BJ (cell line): ENCODE measurements at regions not wholly inside any gene's neighbourhood (a gene's known extent, or its start where the extent isn't known, plus 50 kb on each side); places are given as distances from the start of the nearest gene placed in this dataset.

Source experiments
- CTCF ChIA-PET: fragments of 350-600 bp; formaldehyde crosslinking; extraction: SDS; loops from one replicate; lab custom pipeline; 2021; ENCODE audit warnings: antibody characterized with exemption, inconsistent platforms; lab: Yijun Ruan, JAX
- POLR2A ChIA-PET: fragments of 300-600 bp; sonication (Branson Sonifier 250); formaldehyde crosslinking; extraction: SDS; loops from one replicate; lab custom pipeline; 2021; ENCODE audit warnings: antibody characterized with exemption; lab: Charles Lee
- DNase-seq: peaks from one replicate; pipeline ENCODE4 v3.0.0-alpha.2; 2011; ENCODE audit warnings: low read depth
- H3K27me3 ChIP-seq: 2 replicates; pipeline ENCODE4 v1.6.0; 2011; ENCODE audit warnings: low read length; ENCODE audit not compliant: control insufficient read depth, insufficient read depth
- H3K36me3 ChIP-seq: 2 replicates; pipeline ENCODE4 v1.5.1; 2011; ENCODE audit warnings: low read length; ENCODE audit not compliant: control insufficient read depth, insufficient read depth
- H3K4me3 ChIP-seq: 2 replicates; pipeline ENCODE4 v1.5.1; 2011; ENCODE audit warnings: low read depth, mild to moderate bottlenecking, control low read depth, low read length
- CTCF ChIP-seq: IDR thresholded peaks from 2 replicates; pipeline ENCODE4 v1.5.1; 2011; ENCODE audit warnings: low read depth, mild to moderate bottlenecking, control low read depth, inconsistent platforms, low read length, moderate library complexity; ENCODE audit not compliant: insufficient read depth

- POLR2A ChIA-PET: interaction anchor here (0.7 kb wide), 1 partner anchor 52 kb away, joined by 5 read pairs; no protein-coding TSS in a partner anchor
- H3K27me3 ChIP-seq: no peaks in the 10 kb centered on the region
- DNase-seq: no peak
- CTCF ChIA-PET: interaction anchor here (0.8 kb wide), 1 partner anchor 14 kb away, joined by 3 read pairs; no protein-coding TSS in a partner anchor
- no peak overlapping the region for H3K4me3 ChIP-seq
- TF ChIP-seq CTCF: no peak
- no peaks in the 10 kb centered on the region for H3K36me3 ChIP-seq
Observed at GRCh38 chr2:188130317-188130716, 161.4 kb upstream of the GULP1 start.

DNA sequence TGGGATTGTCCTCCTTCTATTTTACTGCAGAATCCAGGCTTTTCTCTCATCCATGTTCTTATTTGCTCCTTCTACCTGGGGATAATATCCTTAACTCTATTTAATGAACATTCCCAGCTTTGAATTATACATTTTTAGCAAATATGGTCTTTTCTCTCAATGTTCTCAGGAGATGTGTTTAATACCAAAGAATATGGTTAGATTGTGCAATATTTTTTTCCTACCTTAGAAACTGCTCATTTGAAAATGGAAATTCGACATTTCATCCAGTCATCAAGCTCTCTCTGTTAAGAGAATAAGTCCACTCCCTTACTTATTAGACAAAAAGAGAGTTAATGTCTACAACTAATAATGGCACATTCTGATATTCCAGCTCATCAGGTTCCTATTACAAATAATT is 160.4 kb upstream of the GULP1 start:
- TF ChIP-seq CTCF: no peak
- Histone ChIP-seq H3K4me3 (no peak overlapping the region), H3K36me3 (no peaks in the 10 kb centered on the region), H3K27me3 (no peaks in the 10 kb centered on the region)
- DNase-seq: no peak
- ChIA-PET POLR2A (no interaction called here), CTCF (no interaction called here)

DNA sequence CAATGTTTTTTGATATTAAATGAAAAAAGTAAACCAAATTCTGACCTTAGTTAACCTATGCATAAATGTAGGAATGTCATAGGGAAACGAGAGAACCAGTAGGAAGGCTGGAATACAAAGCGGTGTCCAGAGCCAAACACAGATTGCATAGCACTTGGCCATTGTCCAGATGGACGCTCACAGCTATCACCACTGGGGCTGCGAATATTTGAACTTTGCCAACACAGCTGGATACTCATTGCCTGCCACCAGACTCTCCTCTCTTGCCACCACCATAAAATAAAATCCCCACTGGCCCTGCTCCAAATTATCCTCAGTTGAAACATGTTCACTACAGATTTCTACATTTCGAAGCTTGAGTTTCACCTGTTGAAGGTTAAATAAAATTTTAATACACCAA is 159.3 kb upstream of the GULP1 start:
- CTCF ChIA-PET: no interaction called here
- Histone ChIP-seq H3K27me3 (no peaks in the 10 kb centered on the region), H3K36me3 (no peaks in the 10 kb centered on the region), H3K4me3 (no peak overlapping the region)
- no peak for DNase-seq
- POLR2A ChIA-PET: no interaction called here
- TF ChIP-seq CTCF: no peak

DNA sequence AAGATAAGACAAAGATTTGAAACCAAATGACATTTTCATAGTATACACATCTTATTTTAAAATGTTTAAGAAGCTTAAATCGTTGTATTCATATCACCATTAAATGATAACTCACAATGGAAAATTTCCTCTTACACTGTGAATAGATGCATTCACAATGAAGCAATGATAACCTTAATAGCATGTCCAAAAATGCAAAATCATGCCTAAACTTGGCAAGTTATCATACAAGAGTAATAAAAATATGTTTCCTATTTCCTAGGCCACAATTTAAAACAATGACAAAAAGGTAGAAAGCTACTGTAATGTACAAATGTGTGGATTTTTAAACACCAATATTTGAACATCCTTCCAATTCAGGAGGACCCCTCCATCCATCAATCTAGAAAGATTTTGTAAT is 157.4 kb upstream of the GULP1 start:
- Histone ChIP-seq H3K27me3 (no peaks in the 10 kb centered on the region), H3K36me3 (no peaks in the 10 kb centered on the region), H3K4me3 (no peak overlapping the region)
- no peak for TF ChIP-seq CTCF
- DNase-seq: no peak
- CTCF ChIA-PET: no interaction called here
- POLR2A ChIA-PET: no interaction called here

DNA sequence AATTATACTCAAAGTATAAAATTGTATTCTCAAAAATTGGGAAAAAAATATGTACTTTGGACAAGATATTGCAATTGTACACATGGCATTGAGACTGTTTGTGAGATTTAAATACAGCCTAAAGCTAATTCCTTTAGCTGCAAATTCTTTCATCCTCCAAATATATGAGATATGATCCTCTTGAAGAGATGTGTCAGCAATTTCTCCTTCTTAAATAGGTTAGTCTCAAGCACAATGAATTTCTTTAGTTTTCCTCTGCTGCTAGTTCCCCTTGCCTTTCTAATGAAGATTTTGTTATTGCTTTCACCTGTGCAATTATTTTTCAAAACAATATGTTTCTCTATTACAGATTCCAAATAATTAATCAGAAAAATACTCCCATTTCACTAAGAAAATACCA is 153.4 kb upstream of the GULP1 start:
- Histone ChIP-seq H3K27me3 (no peaks in the 10 kb centered on the region), H3K4me3 (no peak overlapping the region), H3K36me3 (no peaks in the 10 kb centered on the region)
- POLR2A ChIA-PET: no interaction called here
- CTCF ChIA-PET: no interaction called here
- DNase-seq: no peak
- no peak for TF ChIP-seq CTCF
